Upper lobe of right lung (tissue), 1 donor: ENCODE measurements at regions not wholly inside any gene's neighbourhood (a gene's known extent, or its start where the extent isn't known, plus 50 kb on each side); places are given as distances from the start of the nearest gene placed in this dataset.

Experiments
- ATAC-seq: fragments of 200-7000 bp; cut with Tn5 transposase; one replicate; pipeline ENCODE4 v1.9.1; 2020; ENCODE audit warnings: mild to moderate bottlenecking, moderate library complexity
- DNase-seq: peaks from one replicate; pipeline ENCODE4 v3.0.0-alpha.2; 2020
- H3K27ac ChIP-seq: fragments of 200-600 bp; one replicate; pipeline ENCODE4 v1.8.0; 2022
- H3K27me3 ChIP-seq: fragments of 200-600 bp; one replicate; pipeline ENCODE4 v1.8.0; 2022; ENCODE audit warnings: mild to moderate bottlenecking
- H3K36me3 ChIP-seq: fragments of 200-600 bp; one replicate; pipeline ENCODE4 v1.8.0; 2022
- H3K4me1 ChIP-seq: fragments of 200-600 bp; one replicate; pipeline ENCODE4 v1.8.0; 2022
- H3K4me3 ChIP-seq: fragments of 200-600 bp; one replicate; pipeline ENCODE4 v1.8.0; 2022; ENCODE audit warnings: mild to moderate bottlenecking
- H3K9me3 ChIP-seq: fragments of 200-600 bp; one replicate; pipeline ENCODE4 v1.8.0; 2022
- CTCF ChIP-seq: fragments of 200-600 bp; IDR thresholded peaks from one replicate; pipeline ENCODE4 v1.8.0; 2022; ENCODE audit warnings: antibody characterized with exemption
- intact Hi-C: fragments of 100-400 bp; cut with DNase I; formaldehyde crosslinking; loops from one replicate; pipeline ENCODE4 v1.11.0; 2022
- donor health status: DM: no; HTN: yes; CAD: no; lungs with severe emphysema.

GRCh38 chr17:71976011-71976649 is 144.7 kb upstream of the SOX9 start:
- no peaks in the 10 kb centered on the region for H3K36me3 ChIP-seq
- no peak overlapping the region for H3K27ac ChIP-seq
- no peaks in the 10 kb centered on the region for H3K4me1 ChIP-seq
- ATAC-seq: peak; percentile 73
- no peak for TF ChIP-seq CTCF
- H3K9me3 ChIP-seq: no peaks in the 10 kb centered on the region
- no peaks in the 10 kb centered on the region for H3K27me3 ChIP-seq
- DNase-seq: no peak
- intact Hi-C loops: no loop called here
- no peak overlapping the region for H3K4me3 ChIP-seq

- H3K4me3 ChIP-seq: no peak overlapping the region
- intact Hi-C loops: no loop called here
- H3K4me1 ChIP-seq: no peaks in the 10 kb centered on the region
- ATAC-seq: no peak
- H3K9me3 ChIP-seq: no peaks in the 10 kb centered on the region
- H3K27me3 ChIP-seq: no peaks in the 10 kb centered on the region
- no peak overlapping the region for H3K27ac ChIP-seq
- no peak for DNase-seq
- TF ChIP-seq CTCF: no peak
- H3K36me3 ChIP-seq: no peaks in the 10 kb centered on the region
These were observed 142.4 kb upstream of the SOX9 start for GRCh38 chr17:71978435-71978834.

GRCh38 chr17:71980171-71980570 is 140.6 kb upstream of the SOX9 start:
- H3K4me1 ChIP-seq: no peaks in the 10 kb centered on the region
- no peaks in the 10 kb centered on the region for H3K9me3 ChIP-seq
- no peak overlapping the region for H3K4me3 ChIP-seq
- no peaks in the 10 kb centered on the region for H3K27me3 ChIP-seq
- DNase-seq: no peak
- no peak for TF ChIP-seq CTCF
- H3K27ac ChIP-seq: no peak overlapping the region
- intact Hi-C loops: no loop called here
- ATAC-seq: no peak
- no peaks in the 10 kb centered on the region for H3K36me3 ChIP-seq

GRCh38 chr17:71983828-71984227 is 137.0 kb upstream of the SOX9 start:
- DNase-seq (no peak), ATAC-seq (no peak)
- no peak overlapping the region for H3K4me3 ChIP-seq
- no peaks in the 10 kb centered on the region for H3K4me1 ChIP-seq
- intact Hi-C loops: no loop called here
- TF ChIP-seq CTCF: no peak
- no peak overlapping the region for H3K27ac ChIP-seq
- no peaks in the 10 kb centered on the region for H3K9me3 ChIP-seq
- no peaks in the 10 kb centered on the region for H3K27me3 ChIP-seq
- H3K36me3 ChIP-seq: no peaks in the 10 kb centered on the region

- Histone ChIP-seq H3K4me3 (no peak overlapping the region), H3K27ac (no peak overlapping the region), H3K9me3 (no peaks in the 10 kb centered on the region), H3K36me3 (no peaks in the 10 kb centered on the region), H3K4me1 (no peaks in the 10 kb centered on the region), H3K27me3 (no peaks in the 10 kb centered on the region)
- intact Hi-C loops: no loop called here
- ATAC-seq: no peak
- TF ChIP-seq CTCF: no peak
- no peak for DNase-seq
These were observed 135.4 kb upstream of the SOX9 start for GRCh38 chr17:71985111-71986039.
